ENCODE measurements at regions not wholly inside any gene's neighbourhood (a gene's known extent, or its start where the extent isn't known, plus 50 kb on each side); places are given as distances from the start of the nearest gene placed in this dataset.
A peak's percentile ranks its signal among the peaks of the same experiment; 100 is the strongest.

DNA sequence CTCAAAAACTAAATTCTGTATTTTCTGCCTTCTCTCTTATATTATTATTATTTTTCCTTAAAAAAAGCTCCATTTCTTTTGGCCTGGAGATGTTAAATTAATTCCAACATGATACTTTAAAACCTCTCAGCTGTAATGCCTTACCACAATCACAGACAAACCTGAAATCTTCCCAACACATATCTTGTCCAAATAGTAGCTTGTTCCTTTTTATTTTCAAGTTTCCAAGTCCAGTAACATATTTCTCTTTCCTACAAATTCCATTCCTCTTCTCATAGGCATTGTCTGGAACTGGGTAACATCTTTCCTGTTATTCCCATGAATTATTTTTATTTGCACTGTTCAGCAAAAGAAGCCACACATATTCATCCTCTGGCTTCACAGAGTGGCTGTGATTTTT is 137.0 kb downstream of the SLITRK6 start:
- no peak overlapping the region for H3K4me2 ChIP-seq (ENCODE audit: low read depth, low read length, poor library complexity, severe bottlenecking)
- H3K9me2 ChIP-seq (replicated peaks; ENCODE audit: insufficient read depth, low read length), result no peaks in the 10 kb centered on the region
- H2AFZ ChIP-seq (ENCODE audit: low read length), result no peak overlapping the region
- H3K36me3 ChIP-seq (ENCODE audit: insufficient read depth, low read length), result no peaks in the 10 kb centered on the region
- H3K9me3 ChIP-seq (ENCODE audit: low read length), result no peaks in the 10 kb centered on the region
- H3K79me2 ChIP-seq (ENCODE audit: low read length), result no peaks in the 10 kb centered on the region
- no peaks in the 10 kb centered on the region for H3K27me3 ChIP-seq (ENCODE audit: low read length)
- no peak overlapping the region for H3K4me3 ChIP-seq (ENCODE audit: low read length)
- no peak overlapping the region for H3K27ac ChIP-seq (ENCODE audit: low read length)
- no peaks in the 10 kb centered on the region for H3K4me1 ChIP-seq (ENCODE audit: low read length)
- no peak for DNase-seq
- no peak overlapping the region for H3K9ac ChIP-seq (ENCODE audit: low read length)
- no peaks in the 10 kb centered on the region for H4K20me1 ChIP-seq (ENCODE audit: insufficient read depth, low read depth, low read length)

DNA sequence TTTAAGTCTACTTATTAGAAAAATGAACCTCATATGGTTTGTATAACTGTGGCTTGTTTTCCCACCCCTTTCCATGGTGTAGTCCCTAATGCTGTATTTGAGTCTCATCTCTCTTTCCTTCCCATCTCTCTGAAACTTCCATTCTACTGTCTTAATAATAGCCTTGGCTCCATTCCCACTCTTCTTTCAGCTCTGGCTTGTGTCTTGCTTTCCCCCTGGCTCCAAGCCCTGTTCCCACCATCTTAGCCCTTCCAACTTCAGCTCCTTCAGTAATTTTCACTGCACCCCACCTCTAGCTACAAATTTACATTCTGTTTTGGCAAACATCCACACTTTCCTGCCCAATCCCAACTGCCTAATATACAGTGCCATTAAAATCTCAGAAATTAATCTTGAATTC is 137.5 kb downstream of the SLITRK6 start:
- Histone ChIP-seq H3K4me1 (ENCODE audit: low read length) (peaks cover 3% of the 10 kb centered on the region), H4K20me1 (ENCODE audit: insufficient read depth, low read depth, low read length) (no peaks in the 10 kb centered on the region), H2AFZ (ENCODE audit: low read length) (no peak overlapping the region), H3K9ac (ENCODE audit: low read length) (no peak overlapping the region), H3K27ac (ENCODE audit: low read length) (no peak overlapping the region), H3K36me3 (ENCODE audit: insufficient read depth, low read length) (no peaks in the 10 kb centered on the region), H3K9me3 (ENCODE audit: low read length) (no peaks in the 10 kb centered on the region), H3K27me3 (ENCODE audit: low read length) (no peaks in the 10 kb centered on the region), H3K9me2 (replicated peaks; ENCODE audit: insufficient read depth, low read length) (no peaks in the 10 kb centered on the region), H3K4me2 (ENCODE audit: low read depth, low read length, poor library complexity, severe bottlenecking) (no peak overlapping the region), H3K79me2 (ENCODE audit: low read length) (no peaks in the 10 kb centered on the region), H3K4me3 (ENCODE audit: low read length) (no peak overlapping the region)
- DNase-seq, result no peak

DNA sequence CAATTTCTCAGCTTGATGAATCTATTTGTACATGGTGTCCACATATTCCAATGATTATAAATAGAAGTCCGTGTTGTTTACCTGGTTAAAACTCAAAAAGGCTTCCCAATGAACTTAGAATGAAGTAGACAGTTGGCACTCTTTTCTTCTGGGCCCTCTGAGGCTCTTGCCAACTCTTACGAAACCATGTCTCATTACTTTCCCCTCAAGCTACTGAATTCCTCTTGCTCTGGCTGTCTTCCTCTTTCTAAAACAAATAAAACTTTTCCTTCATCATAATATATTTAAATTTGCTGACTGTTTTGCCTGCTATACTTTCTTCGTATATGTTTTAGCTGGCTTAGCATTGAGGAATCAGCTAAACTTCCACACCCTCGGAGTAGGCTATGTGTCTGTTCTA is 139.7 kb downstream of the SLITRK6 start:
- no peaks in the 10 kb centered on the region for H3K36me3 ChIP-seq (ENCODE audit: insufficient read depth, low read length)

DNA sequence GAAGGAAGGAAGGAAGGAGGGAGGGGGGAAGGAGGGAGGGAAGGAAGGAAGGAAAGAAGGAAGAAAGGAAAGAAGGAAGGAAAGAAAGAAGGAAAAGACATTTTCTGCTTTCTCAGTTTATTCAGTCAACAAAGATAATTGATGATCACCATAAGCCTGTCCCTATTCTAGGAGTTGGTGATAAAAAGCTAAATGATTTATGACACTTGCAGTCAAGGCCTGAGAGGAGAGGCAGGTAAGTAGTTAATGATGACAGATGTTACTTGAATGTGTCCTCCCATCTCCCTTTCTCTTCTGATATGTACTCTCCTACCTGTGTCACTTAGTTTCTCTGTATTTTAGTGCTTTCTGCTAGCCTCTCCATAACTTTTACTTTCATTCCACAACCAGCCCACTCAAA is 141.3 kb downstream of the SLITRK6 start:
- H3K9me3 ChIP-seq (ENCODE audit: low read length), result no peaks in the 10 kb centered on the region
- DNase-seq, result no peak
- no peak overlapping the region for H3K27ac ChIP-seq (ENCODE audit: low read length)
- no peak overlapping the region for H3K9ac ChIP-seq (ENCODE audit: low read length)
- no peaks in the 10 kb centered on the region for H3K9me2 ChIP-seq (replicated peaks; ENCODE audit: insufficient read depth, low read length)
- no peaks in the 10 kb centered on the region for H3K79me2 ChIP-seq (ENCODE audit: low read length)
- H4K20me1 ChIP-seq (ENCODE audit: insufficient read depth, low read depth, low read length), result no peaks in the 10 kb centered on the region
- H3K4me3 ChIP-seq (ENCODE audit: low read length), result no peak overlapping the region
- no peak overlapping the region for H2AFZ ChIP-seq (ENCODE audit: low read length)
- peaks cover 6% of the 10 kb centered on the region for H3K4me1 ChIP-seq (ENCODE audit: low read length)
- no peaks in the 10 kb centered on the region for H3K36me3 ChIP-seq (ENCODE audit: insufficient read depth, low read length)
- H3K4me2 ChIP-seq (ENCODE audit: low read depth, low read length, poor library complexity, severe bottlenecking), result no peak overlapping the region
- H3K27me3 ChIP-seq (ENCODE audit: low read length), result no peaks in the 10 kb centered on the region

More for the DNA sequence above, 139.7 kb downstream of the SLITRK6 start:
- Histone ChIP-seq H3K9me2 (replicated peaks; ENCODE audit: insufficient read depth, low read length) (no peaks in the 10 kb centered on the region), H3K27me3 (ENCODE audit: low read length) (no peaks in the 10 kb centered on the region), H3K9ac (ENCODE audit: low read length) (no peak overlapping the region), H2AFZ (ENCODE audit: low read length) (no peak overlapping the region), H3K9me3 (ENCODE audit: low read length) (no peaks in the 10 kb centered on the region), H3K4me1 (ENCODE audit: low read length) (peaks cover 6% of the 10 kb centered on the region), H3K4me3 (ENCODE audit: low read length) (no peak overlapping the region), H3K79me2 (ENCODE audit: low read length) (no peaks in the 10 kb centered on the region), H3K27ac (ENCODE audit: low read length) (no peak overlapping the region), H3K4me2 (ENCODE audit: low read depth, low read length, poor library complexity, severe bottlenecking) (no peak overlapping the region), H4K20me1 (ENCODE audit: insufficient read depth, low read depth, low read length) (no peaks in the 10 kb centered on the region)
- no peak for DNase-seq

DNA sequence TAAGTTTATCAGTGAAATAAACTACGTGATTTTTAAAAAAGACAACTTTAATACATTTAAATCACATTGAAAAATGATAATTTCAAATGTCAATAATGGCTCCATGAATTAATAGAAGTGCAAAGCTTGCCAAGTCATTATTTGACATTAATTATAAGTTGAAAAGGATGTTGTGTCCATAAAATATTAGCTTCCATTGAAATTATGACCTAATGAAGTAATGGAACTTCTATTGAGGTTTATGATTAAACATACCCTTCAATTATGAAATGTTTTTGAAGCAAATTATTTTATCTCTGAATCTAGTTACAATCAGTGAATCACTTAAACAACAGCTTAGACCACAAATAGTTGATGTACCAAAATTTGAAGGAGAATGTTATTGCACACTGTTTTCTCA is 144.2 kb downstream of the SLITRK6 start:
- Histone ChIP-seq H3K27ac (ENCODE audit: low read length) (no peak overlapping the region), H3K27me3 (ENCODE audit: low read length) (no peaks in the 10 kb centered on the region), H3K9me2 (replicated peaks; ENCODE audit: insufficient read depth, low read length) (no peaks in the 10 kb centered on the region), H4K20me1 (ENCODE audit: insufficient read depth, low read depth, low read length) (no peaks in the 10 kb centered on the region), H3K4me1 (ENCODE audit: low read length) (peaks cover 6% of the 10 kb centered on the region), H2AFZ (ENCODE audit: low read length) (no peak overlapping the region), H3K4me3 (ENCODE audit: low read length) (no peak overlapping the region), H3K9me3 (ENCODE audit: low read length) (no peaks in the 10 kb centered on the region), H3K36me3 (ENCODE audit: insufficient read depth, low read length) (no peaks in the 10 kb centered on the region), H3K9ac (ENCODE audit: low read length) (no peak overlapping the region), H3K4me2 (ENCODE audit: low read depth, low read length, poor library complexity, severe bottlenecking) (no peak overlapping the region), H3K79me2 (ENCODE audit: low read length) (no peaks in the 10 kb centered on the region)
- DNase-seq, result no peak

DNA sequence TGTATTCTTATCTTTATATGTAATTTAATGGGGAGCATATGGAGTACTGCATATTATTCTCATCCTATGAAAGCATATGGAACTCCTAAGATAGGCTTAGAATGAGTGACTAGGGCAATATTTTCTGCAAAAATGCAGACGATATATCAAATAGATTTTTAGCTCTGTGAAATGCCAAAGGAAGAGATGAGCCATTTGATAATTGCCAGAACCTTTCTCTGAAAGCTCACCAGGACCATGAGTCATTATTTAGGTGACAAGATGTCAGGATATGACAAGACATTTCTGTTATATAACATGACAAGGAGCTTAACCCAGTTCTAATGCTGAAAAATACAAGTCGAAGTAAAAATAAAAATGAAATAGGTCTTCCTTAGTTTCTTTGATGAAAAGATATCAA is 145.0 kb downstream of the SLITRK6 start:
- Histone ChIP-seq H3K27ac (ENCODE audit: low read length) (no peak overlapping the region), H3K27me3 (ENCODE audit: low read length) (no peaks in the 10 kb centered on the region), H3K36me3 (ENCODE audit: insufficient read depth, low read length) (no peaks in the 10 kb centered on the region), H3K4me1 (ENCODE audit: low read length) (peaks cover 6% of the 10 kb centered on the region), H3K4me2 (ENCODE audit: low read depth, low read length, poor library complexity, severe bottlenecking) (no peak overlapping the region), H3K4me3 (ENCODE audit: low read length) (no peak overlapping the region), H4K20me1 (ENCODE audit: insufficient read depth, low read depth, low read length) (no peaks in the 10 kb centered on the region), H3K9me2 (replicated peaks; ENCODE audit: insufficient read depth, low read length) (no peaks in the 10 kb centered on the region), H3K9me3 (ENCODE audit: low read length) (no peaks in the 10 kb centered on the region), H3K79me2 (ENCODE audit: low read length) (no peaks in the 10 kb centered on the region), H3K9ac (ENCODE audit: low read length) (no peak overlapping the region), H2AFZ (ENCODE audit: low read length) (no peak overlapping the region)
- no peak for DNase-seq

DNA sequence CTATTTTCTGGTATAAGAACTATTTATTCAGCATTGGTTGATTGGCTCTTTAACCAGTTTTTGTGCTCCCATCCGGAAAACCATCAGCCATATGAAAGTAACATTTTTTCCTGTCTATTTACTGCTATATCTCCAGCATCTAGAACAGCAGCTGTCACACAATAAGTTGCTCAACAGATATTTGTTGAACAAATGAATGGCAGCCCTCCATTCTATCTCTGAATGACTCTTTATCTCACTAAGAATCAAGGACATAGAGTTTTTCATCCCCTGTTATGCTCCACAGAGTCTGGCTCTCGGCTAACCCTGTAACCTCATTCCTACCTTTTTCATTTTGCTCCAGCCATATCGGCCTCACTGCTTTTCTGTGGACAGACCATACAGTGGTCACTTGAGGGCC is 145.5 kb downstream of the SLITRK6 start:
- H3K27ac ChIP-seq (ENCODE audit: low read length), result no peak overlapping the region
- no peaks in the 10 kb centered on the region for H3K27me3 ChIP-seq (ENCODE audit: low read length)
- no peak overlapping the region for H3K4me2 ChIP-seq (ENCODE audit: low read depth, low read length, poor library complexity, severe bottlenecking)
- no peaks in the 10 kb centered on the region for H3K36me3 ChIP-seq (ENCODE audit: insufficient read depth, low read length)
- H3K4me3 ChIP-seq (ENCODE audit: low read length), result no peak overlapping the region
- H3K4me1 ChIP-seq (ENCODE audit: low read length), result peaks cover 6% of the 10 kb centered on the region
- no peaks in the 10 kb centered on the region for H3K9me2 ChIP-seq (replicated peaks; ENCODE audit: insufficient read depth, low read length)
- H3K79me2 ChIP-seq (ENCODE audit: low read length), result no peaks in the 10 kb centered on the region
- H3K9me3 ChIP-seq (ENCODE audit: low read length), result no peaks in the 10 kb centered on the region
- no peak for DNase-seq
- H4K20me1 ChIP-seq (ENCODE audit: insufficient read depth, low read depth, low read length), result no peaks in the 10 kb centered on the region
- no peak overlapping the region for H3K9ac ChIP-seq (ENCODE audit: low read length)
- peak overlapping the region; percentile 58; the same call in 1 of the 2 replicates for H2AFZ ChIP-seq (ENCODE audit: low read length)

DNA sequence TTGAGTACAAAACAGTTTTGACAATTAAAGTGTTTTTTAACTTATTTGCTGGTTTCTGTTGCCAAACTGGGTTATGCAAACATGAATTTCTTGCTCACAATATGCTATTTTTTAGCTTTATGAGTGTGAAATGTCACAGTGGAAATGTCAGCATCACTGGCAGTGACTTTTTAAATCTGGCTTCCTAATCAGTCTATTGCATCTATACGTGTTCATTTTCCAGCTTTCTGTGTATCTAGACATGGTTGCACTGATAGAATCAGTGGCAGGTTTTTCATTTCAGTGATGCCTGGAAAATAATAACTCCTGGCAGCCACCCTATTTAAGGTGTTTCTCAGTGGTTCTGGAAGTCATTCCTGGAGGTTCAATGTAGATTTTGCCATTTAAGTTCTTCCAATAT is 146.7 kb downstream of the SLITRK6 start:
- Histone ChIP-seq H2AFZ (ENCODE audit: low read length) (0 out of 2 replicates have a peak overlapping the region, but pooled peaks have one; percentile 2), H3K9me2 (replicated peaks; ENCODE audit: insufficient read depth, low read length) (no peaks in the 10 kb centered on the region), H3K27ac (ENCODE audit: low read length) (no peak overlapping the region), H4K20me1 (ENCODE audit: insufficient read depth, low read depth, low read length) (no peaks in the 10 kb centered on the region), H3K4me3 (ENCODE audit: low read length) (no peak overlapping the region), H3K4me1 (ENCODE audit: low read length) (peaks cover 6% of the 10 kb centered on the region), H3K36me3 (ENCODE audit: insufficient read depth, low read length) (no peaks in the 10 kb centered on the region), H3K9ac (ENCODE audit: low read length) (no peak overlapping the region), H3K27me3 (ENCODE audit: low read length) (no peaks in the 10 kb centered on the region), H3K79me2 (ENCODE audit: low read length) (no peaks in the 10 kb centered on the region), H3K9me3 (ENCODE audit: low read length) (no peaks in the 10 kb centered on the region; the same call in 1 of the 2 replicates), H3K4me2 (ENCODE audit: low read depth, low read length, poor library complexity, severe bottlenecking) (no peak overlapping the region)
- DNase-seq, result no peak

DNA sequence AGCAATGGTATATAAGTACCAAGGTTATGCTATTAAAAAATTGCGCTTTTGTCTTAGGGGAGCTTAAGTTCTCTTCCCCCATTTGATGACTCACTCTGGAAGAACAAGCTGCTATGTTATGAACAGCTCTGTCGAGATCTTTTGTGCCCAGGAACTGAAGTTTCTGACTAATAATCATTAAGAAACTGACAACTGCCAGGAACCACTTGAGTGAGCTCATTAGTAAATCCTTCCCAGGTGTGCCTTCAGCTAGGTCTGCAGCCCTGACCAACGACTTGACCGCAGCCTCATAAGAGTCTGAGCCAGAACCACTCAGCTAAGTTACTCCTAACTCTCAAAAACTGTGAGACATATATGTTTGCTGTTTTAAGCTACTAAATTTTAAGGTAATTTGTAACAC is 147.8 kb downstream of the SLITRK6 start:
- peak overlapping the region; percentile 64; the same call in 1 of the 2 replicates for H2AFZ ChIP-seq (ENCODE audit: low read length)
- no peaks in the 10 kb centered on the region for H4K20me1 ChIP-seq (ENCODE audit: insufficient read depth, low read depth, low read length)
- no peaks in the 10 kb centered on the region for H3K9me2 ChIP-seq (replicated peaks; ENCODE audit: insufficient read depth, low read length)

More for the DNA sequence above, 147.8 kb downstream of the SLITRK6 start:
- Histone ChIP-seq H3K4me1 (ENCODE audit: low read length) (peaks cover under 1% of the 10 kb centered on the region; the same call in 1 of the 2 replicates), H3K79me2 (ENCODE audit: low read length) (no peaks in the 10 kb centered on the region), H3K4me3 (ENCODE audit: low read length) (no peak overlapping the region), H3K27me3 (ENCODE audit: low read length) (no peaks in the 10 kb centered on the region), H3K27ac (ENCODE audit: low read length) (no peak overlapping the region), H3K9me3 (ENCODE audit: low read length) (no peaks in the 10 kb centered on the region; the same call in 1 of the 2 replicates), H3K4me2 (ENCODE audit: low read depth, low read length, poor library complexity, severe bottlenecking) (no peak overlapping the region), H3K36me3 (ENCODE audit: insufficient read depth, low read length) (no peaks in the 10 kb centered on the region; the same call in 1 of the 2 replicates), H3K9ac (ENCODE audit: low read length) (no peak overlapping the region)
- DNase-seq, result no peak
